HG03159 (cell line): ENCODE measurements at regions not wholly inside any gene's neighbourhood (a gene's known extent, or its start where the extent isn't known, plus 50 kb on each side); places are given as distances from the start of the nearest gene placed in this dataset.

Experiments
- ATAC-seq: cut with Tn5 transposase; IDR thresholded peaks from one replicate; pipeline ENCODE4 v1.9.1; 2021; ENCODE audit warnings: mild to moderate bottlenecking, moderate library complexity; ENCODE audit not compliant: unreplicated experiment

GRCh38 chr10:10871352-10871751 lies 146.3 kb upstream of the CELF2 start:
- no peak for ATAC-seq

GRCh38 chr10:10872035-10872673 lies 145.5 kb upstream of the CELF2 start:
- ATAC-seq: no peak

- ATAC-seq: no peak
Observed at GRCh38 chr10:10872764-10873163, 144.9 kb upstream of the CELF2 start.

GRCh38 chr10:10873289-10873688 lies 144.4 kb upstream of the CELF2 start:
- ATAC-seq: no peak

GRCh38 chr10:10873915-10874314 lies 143.8 kb upstream of the CELF2 start:
- ATAC-seq: no peak

- ATAC-seq: no peak
Observed at GRCh38 chr10:10878963-10879362, 138.7 kb upstream of the CELF2 start.

GRCh38 chr10:10881117-10881813 lies 136.4 kb upstream of the CELF2 start:
- no peak for ATAC-seq

GRCh38 chr10:10883737-10884136 lies 133.9 kb upstream of the CELF2 start:
- no peak for ATAC-seq

GRCh38 chr10:10886861-10887531 lies 130.7 kb upstream of the CELF2 start:
- no peak for ATAC-seq

- no peak for ATAC-seq
Observed at GRCh38 chr10:10891124-10892082, 126.3 kb upstream of the CELF2 start.

GRCh38 chr10:10892290-10892875 lies 125.3 kb upstream of the CELF2 start:
- ATAC-seq: no peak

- ATAC-seq: no peak
Observed at GRCh38 chr10:10897400-10897799, 120.3 kb upstream of the CELF2 start.

- no peak for ATAC-seq
Observed at GRCh38 chr10:10901906-10902305, 115.8 kb upstream of the CELF2 start.

- ATAC-seq: no peak
Observed at GRCh38 chr10:10902951-10903350, 114.7 kb upstream of the CELF2 start.

- ATAC-seq: no peak
Observed at GRCh38 chr10:10903620-10904019, 114.1 kb upstream of the CELF2 start.

- ATAC-seq: no peak
Observed at GRCh38 chr10:10910634-10911033, 107.0 kb upstream of the CELF2 start.

GRCh38 chr10:10911035-10911434 lies 106.6 kb upstream of the CELF2 start:
- no peak for ATAC-seq

- ATAC-seq: no peak
Observed at GRCh38 chr10:10911471-10911921, 106.2 kb upstream of the CELF2 start.

GRCh38 chr10:10914144-10914543 lies 103.5 kb upstream of the CELF2 start:
- ATAC-seq: no peak

GRCh38 chr10:10915215-10915614 lies 102.5 kb upstream of the CELF2 start:
- ATAC-seq: no peak

- ATAC-seq: no peak
Observed at GRCh38 chr10:10917031-10917430, 100.6 kb upstream of the CELF2 start.
